GM21619 (cell line): ENCODE measurements at regions not wholly inside any gene's neighbourhood (a gene's known extent, or its start where the extent isn't known, plus 50 kb on each side); places are given as distances from the start of the nearest gene placed in this dataset.
"Not testable (repeated sequence)": the region's sequence is repeated elsewhere in the genome, so short reads cannot be mapped to it uniquely, and the experiment has no call there.

Experiments
- ATAC-seq: cut with Tn5 transposase; IDR thresholded peaks from one replicate; pipeline ENCODE4 v1.9.1; 2021; ENCODE audit not compliant: unreplicated experiment

- no peak for ATAC-seq
These were observed 90.4 kb upstream of the RBMS1 start for GRCh38 chr2:160583813-160584537.

- ATAC-seq: no peak
These were observed 91.4 kb upstream of the RBMS1 start for GRCh38 chr2:160584972-160585494.

- no peak for ATAC-seq
These were observed 97.1 kb upstream of the RBMS1 start for GRCh38 chr2:160590664-160591063.

GRCh38 chr2:160592401-160592800 lies 98.8 kb upstream of the RBMS1 start:
- no peak for ATAC-seq

GRCh38 chr2:160592993-160593392 lies 99.4 kb upstream of the RBMS1 start:
- ATAC-seq: no peak

- no peak for ATAC-seq
These were observed 102.8 kb upstream of the RBMS1 start for GRCh38 chr2:160596441-160596840.

- not testable (repeated sequence) for ATAC-seq
These were observed 106.8 kb upstream of the RBMS1 start for GRCh38 chr2:160600437-160600836.

GRCh38 chr2:160602073-160602472 lies 108.5 kb upstream of the RBMS1 start:
- ATAC-seq: no peak

GRCh38 chr2:160603771-160604510 lies 110.3 kb upstream of the RBMS1 start:
- no peak for ATAC-seq

- ATAC-seq: no peak
These were observed 112.7 kb upstream of the RBMS1 start for GRCh38 chr2:160606341-160606740.

GRCh38 chr2:160608599-160608998 lies 115.0 kb upstream of the RBMS1 start:
- no peak for ATAC-seq

- no peak for ATAC-seq
These were observed 115.7 kb upstream of the RBMS1 start for GRCh38 chr2:160609346-160609745.

GRCh38 chr2:160610041-160610440 lies 116.4 kb upstream of the RBMS1 start:
- ATAC-seq: no peak

GRCh38 chr2:160612266-160612856 lies 118.8 kb upstream of the RBMS1 start:
- ATAC-seq: no peak

GRCh38 chr2:160613466-160614153 lies 120.0 kb upstream of the RBMS1 start:
- no peak for ATAC-seq

- ATAC-seq: no peak
These were observed 120.8 kb upstream of the RBMS1 start for GRCh38 chr2:160614391-160614790.

GRCh38 chr2:160615706-160616105 lies 122.1 kb upstream of the RBMS1 start:
- ATAC-seq: no peak

- ATAC-seq: no peak
These were observed 122.5 kb upstream of the RBMS1 start for GRCh38 chr2:160616149-160616548.

- no peak for ATAC-seq
These were observed 128.1 kb upstream of the RBMS1 start for GRCh38 chr2:160621748-160622147.

GRCh38 chr2:160628020-160628637 lies 134.5 kb upstream of the RBMS1 start:
- ATAC-seq: not testable (repeated sequence)

GRCh38 chr2:160628811-160629210 lies 135.2 kb upstream of the RBMS1 start:
- ATAC-seq: no peak
